ENCODE measurements at regions not wholly inside any gene's neighbourhood (a gene's known extent, or its start where the extent isn't known, plus 50 kb on each side); places are given as distances from the start of the nearest gene placed in this dataset.

DNA sequence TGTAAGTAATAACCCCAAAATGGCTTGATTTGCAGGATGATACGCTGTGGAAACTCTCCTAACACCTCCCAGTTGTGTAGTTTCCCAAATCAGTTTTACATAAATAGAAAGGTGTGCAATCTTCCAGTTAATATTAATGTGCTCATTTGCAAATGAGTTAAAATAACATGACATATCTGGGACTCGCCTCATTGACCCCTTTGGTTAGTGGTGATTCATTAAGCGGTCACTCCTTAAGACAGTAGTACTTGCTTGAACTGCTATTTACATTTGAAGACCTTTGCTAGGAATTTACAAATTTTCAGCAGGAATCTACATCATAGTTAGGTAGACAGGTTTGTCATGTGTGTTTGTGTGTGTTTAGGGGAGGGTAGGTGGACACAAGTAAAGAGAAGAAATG lies 1367.7 kb upstream of the CELF4 start:
- DNase-seq (ENCODE audit: low read depth in 2 of 2): no peak

GRCh38 chr18:38932752-38933151 lies 1367.2 kb upstream of the CELF4 start:
- DNase-seq (ENCODE audit: low read depth in 2 of 2): no peak

DNA sequence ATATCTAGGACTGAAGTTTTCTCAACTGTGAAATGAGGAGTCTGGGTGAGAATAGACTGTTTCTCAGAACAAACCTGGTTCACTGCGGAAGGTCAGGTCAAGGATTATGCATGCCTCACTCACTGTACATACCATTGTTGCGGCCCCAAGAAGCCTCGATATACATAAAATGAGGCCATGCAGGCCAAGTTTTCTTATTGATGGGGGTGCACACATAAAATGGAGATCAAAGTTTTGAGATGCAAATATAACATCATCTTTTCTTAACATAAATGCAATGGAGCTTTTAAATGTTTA lies 1366.1 kb upstream of the CELF4 start:
- no peak for DNase-seq (ENCODE audit: low read depth in 2 of 2)

DNA sequence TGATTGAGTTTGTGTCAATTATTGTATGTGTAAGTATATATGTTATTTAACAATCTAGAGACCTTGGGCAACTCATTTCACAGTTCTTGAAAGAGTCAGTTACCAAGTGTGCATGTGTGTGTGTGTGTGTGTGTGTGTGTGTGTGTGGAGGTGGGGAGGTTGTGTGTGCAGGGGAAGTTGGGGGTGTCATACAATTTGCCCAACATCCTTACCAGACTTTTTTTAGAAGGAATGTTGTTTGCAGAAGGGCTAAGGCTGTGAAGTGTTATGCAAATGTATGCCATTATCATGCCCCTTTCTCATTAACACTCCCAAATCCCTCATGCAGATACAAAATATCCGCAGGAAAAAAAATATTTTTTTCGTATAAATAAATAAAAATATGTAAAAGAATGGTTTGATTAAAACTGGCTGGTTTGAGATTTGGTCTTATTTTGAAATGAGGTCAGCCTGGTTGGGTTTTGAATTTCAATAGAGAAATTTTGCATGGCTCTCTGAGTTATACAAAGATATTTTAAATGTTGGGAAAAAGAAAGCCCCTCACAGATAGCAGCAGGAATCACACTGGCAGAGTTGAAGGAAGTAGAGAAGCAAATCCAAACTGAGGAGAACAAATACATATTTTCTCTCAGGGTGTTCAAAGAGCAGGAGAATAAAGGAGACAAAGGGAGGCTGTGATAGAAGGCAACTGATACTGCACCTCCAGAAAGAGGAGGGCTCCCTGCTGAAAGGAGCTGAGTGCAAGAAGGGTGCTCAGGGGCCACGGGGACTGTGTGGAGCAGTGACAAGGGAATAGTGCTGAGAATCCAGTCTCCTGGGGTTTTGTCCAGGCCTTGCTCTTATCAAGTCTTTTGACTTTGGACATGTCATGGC lies 1365.5 kb upstream of the CELF4 start:
- no peak for DNase-seq (ENCODE audit: low read depth in 2 of 2)

GRCh38 chr18:38923540-38923939 lies 1357.9 kb upstream of the CELF4 start:
- DNase-seq (ENCODE audit: low read depth in 2 of 2): no peak

DNA sequence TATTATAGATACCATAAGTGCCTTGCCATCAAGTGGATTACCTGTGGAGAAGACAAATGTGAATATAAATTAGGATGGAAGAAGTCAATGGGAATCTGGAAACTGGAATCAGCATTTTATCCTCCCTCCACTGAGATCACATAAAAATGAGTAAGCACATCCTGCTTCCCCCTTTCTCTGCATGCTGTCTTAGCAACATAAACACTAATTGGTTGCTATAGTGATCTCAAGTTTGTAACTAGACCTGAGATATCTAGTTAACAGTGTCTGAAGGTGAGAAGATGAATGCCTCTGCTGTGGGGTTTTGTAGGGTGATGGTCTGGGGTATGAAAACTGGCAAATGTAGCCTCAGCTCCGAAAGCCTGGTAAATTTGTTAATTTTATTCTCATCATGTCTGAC lies 1357.5 kb upstream of the CELF4 start:
- DNase-seq (ENCODE audit: low read depth in 2 of 2): no peak

DNA sequence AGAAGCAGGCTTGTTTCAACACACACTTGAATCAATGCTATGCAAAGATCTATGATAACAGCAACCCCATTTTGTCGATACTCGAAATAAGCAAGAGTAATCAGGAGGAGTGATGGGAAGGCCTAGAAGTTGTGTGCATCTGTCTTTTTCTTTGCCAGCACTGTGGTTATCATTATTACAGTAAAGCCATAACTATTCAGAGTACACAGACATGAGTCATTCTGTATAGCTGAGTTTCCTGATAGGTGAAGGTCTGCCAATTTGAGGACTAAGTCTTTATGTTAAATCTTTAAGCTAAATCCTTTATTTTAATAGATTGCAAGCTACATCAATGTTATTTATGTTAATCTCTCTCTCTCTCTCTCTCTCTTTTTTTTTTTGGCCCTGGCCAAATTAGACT lies 1344.4 kb upstream of the CELF4 start:
- no peak for DNase-seq (ENCODE audit: low read depth in 2 of 2)

GRCh38 chr18:38902796-38903195 lies 1337.2 kb upstream of the CELF4 start:
- DNase-seq (ENCODE audit: low read depth in 2 of 2): no peak

DNA sequence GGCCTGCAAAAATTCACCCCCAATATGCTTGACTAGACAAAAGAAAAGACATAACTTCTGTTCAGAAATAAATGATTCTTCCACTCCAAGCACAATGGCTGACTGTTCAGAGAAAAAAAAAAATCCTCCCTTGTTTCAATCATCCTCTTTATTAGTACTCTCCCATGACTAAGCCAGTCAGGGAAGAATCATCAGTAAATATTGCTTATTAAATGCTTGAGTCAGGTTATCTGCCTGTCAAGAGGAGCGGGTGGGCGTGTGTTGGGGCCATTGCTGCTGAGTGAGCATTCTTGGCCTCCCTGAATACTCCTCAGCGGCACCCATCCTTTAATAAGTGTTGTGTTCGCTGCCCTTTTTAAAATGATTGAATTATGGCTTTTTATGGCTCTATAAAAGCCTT lies 1334.8 kb upstream of the CELF4 start:
- no peak for DNase-seq (ENCODE audit: low read depth in 2 of 2)

GRCh38 chr18:38900031-38900430 lies 1334.4 kb upstream of the CELF4 start:
- no peak for DNase-seq (ENCODE audit: low read depth in 2 of 2)

GRCh38 chr18:38899252-38899651 lies 1333.7 kb upstream of the CELF4 start:
- no peak for DNase-seq (ENCODE audit: low read depth in 2 of 2)

DNA sequence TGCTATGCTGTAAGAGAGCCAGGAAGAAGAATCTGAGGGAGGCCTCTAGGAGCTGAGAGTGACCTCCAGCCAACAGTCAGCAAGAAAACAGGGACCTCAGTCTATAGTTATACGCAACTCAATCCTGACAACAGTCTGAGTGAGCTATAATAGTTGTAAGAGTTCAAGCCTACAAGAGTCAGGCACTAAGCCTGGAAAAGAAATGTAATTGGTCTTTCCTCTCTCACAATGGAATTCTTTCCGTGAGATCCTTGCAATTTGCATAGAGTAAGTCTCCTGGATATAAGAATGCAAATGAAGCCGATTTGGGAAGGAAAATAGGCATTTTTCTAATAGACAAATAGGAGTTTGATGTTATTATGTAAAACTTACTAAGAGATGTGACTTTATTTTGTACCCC lies 1332.6 kb upstream of the CELF4 start:
- no peak for DNase-seq (ENCODE audit: low read depth in 2 of 2)

DNA sequence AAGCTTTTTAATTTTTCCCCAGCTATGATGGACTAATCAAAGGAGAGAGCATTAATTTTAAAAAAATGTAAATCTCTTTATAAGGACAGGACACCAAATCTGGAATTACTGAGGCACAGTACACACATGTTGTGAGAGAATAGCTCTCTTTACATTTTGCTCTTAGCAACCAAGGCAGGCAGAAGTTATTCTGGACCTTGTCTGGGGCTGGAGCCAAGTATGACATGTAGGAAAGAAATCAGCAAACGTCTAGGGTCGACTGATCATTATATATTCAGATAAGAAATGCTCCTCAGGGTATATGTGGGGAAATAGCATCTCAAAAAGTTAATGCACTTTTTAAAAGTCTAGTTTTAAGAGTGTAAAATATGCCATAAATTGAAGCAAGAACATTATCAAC lies 1330.0 kb upstream of the CELF4 start:
- no peak for DNase-seq (ENCODE audit: low read depth in 2 of 2)

GRCh38 chr18:38887671-38888020 lies 1322.0 kb upstream of the CELF4 start:
- no peak for DNase-seq (ENCODE audit: low read depth in 2 of 2)

DNA sequence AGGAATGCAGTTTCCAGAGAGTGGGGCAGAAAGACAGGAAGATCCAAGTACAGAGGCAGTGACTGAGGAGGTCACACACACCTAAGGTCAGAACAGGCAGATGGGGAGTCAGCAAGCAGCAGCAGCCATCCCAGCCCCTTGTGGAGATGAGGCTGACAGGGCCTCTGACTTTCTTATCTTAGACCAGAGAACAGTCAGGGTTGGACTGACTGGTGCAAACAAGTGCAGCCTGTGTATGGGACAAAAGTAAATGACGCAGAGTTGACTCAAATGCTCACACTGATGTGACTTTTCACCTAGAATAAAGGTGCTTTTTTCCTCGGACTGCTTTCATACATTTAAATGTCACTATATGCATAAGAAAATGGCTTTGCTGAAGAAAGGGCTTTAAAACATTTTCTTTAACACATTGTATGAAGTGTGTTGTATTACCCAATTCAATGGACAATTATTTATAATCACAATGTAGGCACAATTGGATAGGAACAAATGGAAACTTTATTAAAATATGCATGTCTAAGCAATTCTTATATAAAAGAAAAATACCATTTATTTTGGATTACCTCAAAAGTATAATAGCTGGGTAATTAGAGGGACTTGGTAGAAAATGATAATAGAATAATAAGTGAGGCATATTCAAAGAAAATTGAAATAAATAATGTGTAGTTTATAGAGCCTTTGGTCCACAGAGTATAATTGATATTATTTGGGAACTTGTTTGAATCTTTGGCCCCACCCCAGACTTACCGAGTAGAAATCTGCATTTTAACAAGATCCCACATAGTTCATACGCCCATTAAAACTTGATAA lies 1321.5 kb upstream of the CELF4 start:
- no peak for DNase-seq (ENCODE audit: low read depth in 2 of 2)

- DNase-seq (ENCODE audit: low read depth in 2 of 2): no peak
These were observed 1320.6 kb upstream of the CELF4 start for GRCh38 chr18:38886235-38886634.

- DNase-seq (ENCODE audit: low read depth in 2 of 2): no peak
These were observed 1318.5 kb upstream of the CELF4 start for GRCh38 chr18:38884050-38884449.

GRCh38 chr18:38883111-38883510 lies 1317.5 kb upstream of the CELF4 start:
- DNase-seq (ENCODE audit: low read depth in 2 of 2): no peak

GRCh38 chr18:38879871-38880270 lies 1314.3 kb upstream of the CELF4 start:
- DNase-seq (ENCODE audit: low read depth in 2 of 2): no peak

DNA sequence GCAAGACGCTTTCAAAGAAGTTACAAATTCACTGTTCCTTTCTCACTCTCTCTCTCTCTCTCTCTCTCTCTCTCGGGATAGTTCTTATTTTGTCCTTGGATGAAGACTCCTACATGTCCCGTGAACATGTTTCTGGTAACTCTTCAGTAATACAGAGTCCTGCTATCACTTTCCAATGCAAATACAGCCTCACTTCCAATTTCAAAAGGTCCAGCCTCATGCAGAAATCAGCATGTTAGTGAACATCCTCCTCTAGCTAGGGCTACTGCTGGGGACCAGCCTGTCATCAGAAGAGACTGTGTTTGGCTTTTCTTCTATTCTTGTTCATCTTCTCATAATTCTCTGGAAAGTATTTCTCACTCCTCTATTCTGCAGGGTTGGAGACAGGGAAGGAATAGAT lies 1306.7 kb upstream of the CELF4 start:
- DNase-seq (ENCODE audit: low read depth in 2 of 2): no peak

DNA sequence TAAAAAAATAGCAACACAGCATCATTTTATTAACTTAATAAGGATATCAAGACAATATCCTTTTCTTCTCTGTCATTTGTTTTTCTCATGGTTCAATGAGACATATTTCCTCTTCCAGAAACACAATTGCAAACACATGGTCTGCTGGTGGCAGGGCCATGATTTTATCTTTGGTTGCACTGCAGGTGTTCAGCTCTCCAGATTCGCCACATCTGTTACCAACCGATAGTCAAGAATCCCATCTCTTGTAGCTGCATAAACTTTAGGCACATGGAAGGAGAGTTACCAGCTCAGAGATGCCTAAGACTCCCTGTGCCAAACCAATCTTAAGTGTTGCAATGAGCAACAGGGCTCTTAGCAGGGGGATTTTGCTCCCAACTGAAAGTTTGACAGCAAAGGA lies 1303.2 kb upstream of the CELF4 start:
- no peak for DNase-seq (ENCODE audit: low read depth in 2 of 2)

DNA sequence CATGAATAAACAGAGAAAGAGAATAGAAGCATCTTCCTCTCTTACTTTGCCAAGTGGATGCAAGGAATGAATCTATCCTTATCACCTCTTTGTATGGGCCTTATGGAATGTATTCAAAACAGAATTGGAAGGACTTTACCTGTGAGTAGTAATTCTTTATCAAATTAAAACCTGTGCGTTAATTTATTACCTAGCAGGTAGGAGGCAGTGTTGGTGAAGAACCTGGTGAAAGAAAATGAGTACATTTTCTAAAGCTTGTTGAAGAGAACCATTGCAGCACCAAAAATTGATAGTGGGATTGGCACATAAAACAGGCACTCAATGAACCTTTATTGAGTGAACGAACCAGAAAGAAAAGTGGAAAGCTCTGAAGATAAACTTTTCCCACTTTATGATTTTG lies 1302.1 kb upstream of the CELF4 start:
- DNase-seq (ENCODE audit: low read depth in 2 of 2): no peak

- no peak for DNase-seq (ENCODE audit: low read depth in 2 of 2)
These were observed 1285.9 kb upstream of the CELF4 start for GRCh38 chr18:38851526-38851925.

GRCh38 chr18:38847326-38847725 lies 1281.7 kb upstream of the CELF4 start:
- no peak for DNase-seq (ENCODE audit: low read depth in 2 of 2)

Measured in stimulated activated CD4-positive, alpha-beta T cell treated with anti-CD3 and anti-CD28 coated beads, Interleukin-1b, Interleukin-23, amount 100 ng/mL, for 4 hours (primary cell).